ENCODE measurements at regions not wholly inside any gene's neighbourhood (a gene's known extent, or its start where the extent isn't known, plus 50 kb on each side); places are given as distances from the start of the nearest gene placed in this dataset.
A peak's percentile ranks its signal among the peaks of the same experiment; 100 is the strongest.

GRCh38 chr6:170172825-170173256 is 118.0 kb downstream of the DLL1 start:
- DNase-seq (ENCODE audit: low read depth) (no peak), FAIRE-seq (peak; percentile 50)
- Histone ChIP-seq H3K27me3 (ENCODE audit: control insufficient read depth, insufficient read depth, low read length) (no peaks in the 10 kb centered on the region), H3K4me3 (ENCODE audit: low read depth, low read length) (no peak overlapping the region), H3K36me3 (ENCODE audit: control insufficient read depth, insufficient read depth, low read length) (no peaks in the 10 kb centered on the region)
- TF ChIP-seq CTCF (IDR thresholded peaks at IDR 0.05; ENCODE audit: insufficient read depth, low read length, severe bottlenecking) = no peak

- no peak for TF ChIP-seq CTCF (IDR thresholded peaks at IDR 0.05; ENCODE audit: insufficient read depth, low read length, severe bottlenecking)
- Histone ChIP-seq H3K27me3 (ENCODE audit: control insufficient read depth, insufficient read depth, low read length) (no peaks in the 10 kb centered on the region), H3K36me3 (ENCODE audit: control insufficient read depth, insufficient read depth, low read length) (no peaks in the 10 kb centered on the region), H3K4me3 (ENCODE audit: low read depth, low read length) (no peak overlapping the region)
- FAIRE-seq (peak; percentile 23), DNase-seq (ENCODE audit: low read depth) (no peak)
Measured at GRCh38 chr6:170172392-170172791, 118.5 kb downstream of the DLL1 start.

- no peak for TF ChIP-seq CTCF (IDR thresholded peaks at IDR 0.05; ENCODE audit: insufficient read depth, low read length, severe bottlenecking)
- Histone ChIP-seq H3K27me3 (ENCODE audit: control insufficient read depth, insufficient read depth, low read length) (no peaks in the 10 kb centered on the region), H3K36me3 (ENCODE audit: control insufficient read depth, insufficient read depth, low read length) (no peaks in the 10 kb centered on the region), H3K4me3 (ENCODE audit: low read depth, low read length) (no peak overlapping the region)
- DNase-seq (ENCODE audit: low read depth) = no peak
- FAIRE-seq = no peak
Measured at GRCh38 chr6:170167657-170168159, 123.2 kb downstream of the DLL1 start.

- DNase-seq (ENCODE audit: low read depth) = no peak
- Histone ChIP-seq H3K4me3 (ENCODE audit: low read depth, low read length) (no peak overlapping the region), H3K36me3 (ENCODE audit: control insufficient read depth, insufficient read depth, low read length) (no peaks in the 10 kb centered on the region), H3K27me3 (ENCODE audit: control insufficient read depth, insufficient read depth, low read length) (no peaks in the 10 kb centered on the region)
- FAIRE-seq = no peak
- no peak for TF ChIP-seq CTCF (IDR thresholded peaks at IDR 0.05; ENCODE audit: insufficient read depth, low read length, severe bottlenecking)
Measured at GRCh38 chr6:170166511-170167122, 124.3 kb downstream of the DLL1 start.

DNA sequence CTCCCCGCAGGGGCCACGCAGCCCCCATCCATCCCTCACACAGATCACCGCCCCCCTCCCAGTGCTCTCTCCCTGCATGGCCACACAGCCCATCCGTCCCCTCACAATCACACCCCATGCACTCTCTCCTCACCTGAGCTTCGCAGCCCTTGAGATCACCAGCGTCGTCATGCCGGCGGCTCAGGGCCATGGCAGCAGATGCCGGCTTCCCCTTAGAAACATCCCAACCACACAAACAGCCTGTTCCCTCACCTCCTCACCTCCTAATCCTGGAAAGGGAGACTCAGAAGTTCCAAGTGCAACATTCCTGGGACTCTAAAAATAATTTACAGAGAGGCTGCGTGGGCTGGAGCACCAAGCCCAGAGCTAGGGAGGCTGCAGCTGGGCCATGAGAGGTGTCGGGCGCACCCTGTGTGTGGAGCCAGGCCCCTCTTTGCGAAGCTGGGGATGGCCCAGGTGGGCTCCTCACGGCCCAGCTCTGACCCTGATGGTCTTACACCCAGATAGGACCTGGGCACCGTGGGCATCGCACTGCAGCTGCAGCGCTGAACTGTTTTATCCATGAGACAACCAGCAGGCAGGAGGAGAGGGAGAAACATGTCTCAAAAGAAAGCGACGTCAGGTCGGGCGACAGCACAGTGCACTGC is 125.3 kb downstream of the DLL1 start:
- H3K4me3 ChIP-seq (ENCODE audit: low read depth, low read length) = no peak overlapping the region
- no peak for FAIRE-seq
- DNase-seq (ENCODE audit: low read depth) = no peak
- H3K36me3 ChIP-seq (ENCODE audit: control insufficient read depth, insufficient read depth, low read length) = no peaks in the 10 kb centered on the region
- TF ChIP-seq CTCF (IDR thresholded peaks at IDR 0.05; ENCODE audit: insufficient read depth, low read length, severe bottlenecking) = no peak
- no peaks in the 10 kb centered on the region for H3K27me3 ChIP-seq (ENCODE audit: control insufficient read depth, insufficient read depth, low read length)
